GM10266 (cell line): ENCODE measurements at regions not wholly inside any gene's neighbourhood (a gene's known extent, or its start where the extent isn't known, plus 50 kb on each side); places are given as distances from the start of the nearest gene placed in this dataset.
"Not testable (repeated sequence)": the region's sequence is repeated elsewhere in the genome, so short reads cannot be mapped to it uniquely, and the experiment has no call there.

ENCODE experiments used
- DNase-seq: peaks from one replicate; pipeline ENCODE4 v3.0.0; 2012; ENCODE audit errors: extremely low spot score
- CTCF ChIP-seq: IDR thresholded peaks from 2 replicates; pipeline ENCODE4 v1.5.1; 2012; ENCODE audit warnings: mild to moderate bottlenecking, low read depth; ENCODE audit not compliant: control insufficient read depth, insufficient read depth; ENCODE audit errors: missing control alignments

DNA sequence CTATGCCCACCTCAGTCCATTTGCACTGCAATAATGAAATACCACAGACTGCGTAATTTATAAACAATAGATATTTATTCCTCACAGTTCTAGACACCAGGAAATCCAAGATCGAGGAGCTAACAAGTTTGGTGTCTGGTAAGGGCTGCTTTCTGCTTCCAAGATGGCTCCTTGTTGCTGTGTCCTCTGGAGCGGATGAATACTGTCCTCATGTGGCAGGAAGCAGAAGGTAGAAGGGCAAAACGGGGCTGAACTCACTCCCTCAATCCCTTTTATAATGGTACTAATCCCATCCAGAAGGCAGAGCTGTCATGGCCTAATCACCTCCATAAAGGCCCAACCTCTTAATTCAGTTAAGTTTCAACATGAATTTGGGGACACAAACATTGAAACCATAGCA, 75.3 kb downstream of the P2RY1 start:
- TF ChIP-seq CTCF, result no peak
- DNase-seq, result no peak

GRCh38 chr3:152910966-152911365, 76.0 kb downstream of the P2RY1 start:
- DNase-seq, result no peak
- no peak for TF ChIP-seq CTCF

DNA sequence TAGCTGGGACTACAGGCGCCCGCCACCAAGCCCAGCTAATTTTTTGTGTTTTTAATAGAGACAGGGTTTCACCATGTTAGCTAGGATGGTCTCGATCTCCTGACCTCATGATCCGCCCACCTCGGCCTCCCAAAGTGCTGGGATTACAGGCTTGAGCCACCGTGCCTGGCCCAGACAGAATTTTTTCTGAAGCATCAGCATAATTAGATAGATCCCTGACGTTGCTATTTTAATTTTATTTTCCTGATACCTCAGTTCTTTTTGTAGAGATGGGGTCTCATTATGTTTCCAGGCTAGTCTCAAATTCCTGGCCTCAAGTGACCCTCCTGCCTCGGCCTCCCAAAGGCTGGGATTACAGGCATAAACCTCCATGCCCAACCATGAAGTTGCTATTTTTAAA, 79.8 kb downstream of the P2RY1 start:
- DNase-seq, result not testable (repeated sequence)

GRCh38 chr3:152915695-152916094, 80.8 kb downstream of the P2RY1 start:
- no peak for TF ChIP-seq CTCF
- DNase-seq, result no peak

GRCh38 chr3:152916753-152917279, 81.9 kb downstream of the P2RY1 start:
- no peak for DNase-seq
- no peak for TF ChIP-seq CTCF

- TF ChIP-seq CTCF, result no peak
- no peak for DNase-seq
Measured at GRCh38 chr3:152921351-152921750, 86.4 kb downstream of the P2RY1 start.

GRCh38 chr3:152922554-152922953, 87.6 kb downstream of the P2RY1 start:
- TF ChIP-seq CTCF, result no peak

GRCh38 chr3:152927131-152927530, 92.2 kb downstream of the P2RY1 start:
- TF ChIP-seq CTCF, result no peak
- DNase-seq, result no peak

More at GRCh38 chr3:152922554-152922953, 87.6 kb downstream of the P2RY1 start:
- no peak for DNase-seq
